Lower leg skin (tissue), 4 donors: ENCODE measurements at regions not wholly inside any gene's neighbourhood (a gene's known extent, or its start where the extent isn't known, plus 50 kb on each side); places are given as distances from the start of the nearest gene placed in this dataset.

ENCODE experiments used
- DNase-seq, 2 donors: peaks; one replicate each; pipeline ENCODE4 v3.0.0-alpha.2; 2019; ENCODE audit warnings: low spot score in 2 of 2
- H3K4me3 ChIP-seq: fragments of 200-600 bp; sonication (generic); 2 replicates; pipeline ENCODE4 v1.5.1; 2017; ENCODE audit warnings: mild to moderate bottlenecking, low read depth; ENCODE audit not compliant: poor library complexity, severe bottlenecking
- CTCF ChIP-seq, 3 donors: fragments of 450-650 bp; IDR thresholded peaks; one replicate each; pipeline ENCODE4 v1.5.1; 2016; ENCODE audit warnings: antibody characterized with exemption in 3 of 3, mild to moderate bottlenecking in 3 of 3, moderate library complexity in 2 of 3
- POLR2A ChIP-seq, 2 donors: fragments of 450-650 bp; IDR thresholded peaks; one replicate each; pipeline ENCODE4 v1.6.1; 2016 to 2017; ENCODE audit warnings: antibody characterized with exemption in 2 of 2, mild to moderate bottlenecking in 1 of 2, moderate library complexity in 1 of 2
- WGBS, 2 donors: methylation state at CpG; one replicate each; pipeline ENCODE4 v1.1.5; 2018; 5-methylcytosine and 5-hydroxymethylcytosine counted together
- intact Hi-C: fragments of 100-400 bp; cut with DNase I; formaldehyde crosslinking; loops from one replicate; pipeline ENCODE4 v1.15.0; 2023; ENCODE audit warnings: low total_unique reads

- intact Hi-C loops, result loop anchor here (1.0 kb wide), 1 partner anchor 308 kb away; no protein-coding TSS in a partner anchor
- 90 to 96% methylated on average over 5 of the region's 5 CpGs for WGBS, 2 donors
Observed at GRCh38 chr7:35983626-35984025, 169.4 kb upstream of the EEPD1 start.

GRCh38 chr7:35985126-35985754, 167.8 kb upstream of the EEPD1 start:
- peak; percentile 77 to 96 for DNase-seq
- H3K4me3 ChIP-seq, result no peak overlapping the region
- no peak for TF ChIP-seq POLR2A (IDR thresholded peaks at IDR 0.05)
- TF ChIP-seq CTCF (IDR thresholded peaks at IDR 0.05), result peak in 1 of 3 donors; percentile 96
- 17 to 21% methylated on average over 7 of the region's 7 CpGs for WGBS, 2 donors
- intact Hi-C loops, result no loop called here

More at GRCh38 chr7:35983626-35984025, 169.4 kb upstream of the EEPD1 start:
- TF ChIP-seq POLR2A (IDR thresholded peaks at IDR 0.05) (no peak), CTCF (IDR thresholded peaks at IDR 0.05) (no peak)
- no peak overlapping the region for H3K4me3 ChIP-seq
- no peak for DNase-seq

GRCh38 chr7:35987016-35987415, 166.0 kb upstream of the EEPD1 start:
- DNase-seq, result no peak
- 77 to 79% methylated on average over 3 to 5 of the region's 6 CpGs for WGBS, 2 donors
- TF ChIP-seq POLR2A (IDR thresholded peaks at IDR 0.05) (no peak), CTCF (IDR thresholded peaks at IDR 0.05) (no peak)
- intact Hi-C loops, result no loop called here
- H3K4me3 ChIP-seq, result no peak overlapping the region

GRCh38 chr7:35988105-35988504, 164.9 kb upstream of the EEPD1 start:
- 65 to 88% methylated on average over 5 of the region's 5 CpGs for WGBS, 2 donors
- no peak for DNase-seq
- H3K4me3 ChIP-seq, result no peak overlapping the region
- intact Hi-C loops, result no loop called here
- TF ChIP-seq CTCF (IDR thresholded peaks at IDR 0.05) (no peak), POLR2A (IDR thresholded peaks at IDR 0.05) (no peak)

- TF ChIP-seq POLR2A (IDR thresholded peaks at IDR 0.05) (no peak), CTCF (IDR thresholded peaks at IDR 0.05) (no peak)
- H3K4me3 ChIP-seq, result no peak overlapping the region
- 71 to 78% methylated on average over 6 of the region's 6 CpGs for WGBS, 2 donors
- intact Hi-C loops, result no loop called here
- no peak for DNase-seq
Observed at GRCh38 chr7:35988818-35989217, 164.2 kb upstream of the EEPD1 start.
